ENCODE measurements at regions not wholly inside any gene's neighbourhood (a gene's known extent, or its start where the extent isn't known, plus 50 kb on each side); places are given as distances from the start of the nearest gene placed in this dataset.

DNA sequence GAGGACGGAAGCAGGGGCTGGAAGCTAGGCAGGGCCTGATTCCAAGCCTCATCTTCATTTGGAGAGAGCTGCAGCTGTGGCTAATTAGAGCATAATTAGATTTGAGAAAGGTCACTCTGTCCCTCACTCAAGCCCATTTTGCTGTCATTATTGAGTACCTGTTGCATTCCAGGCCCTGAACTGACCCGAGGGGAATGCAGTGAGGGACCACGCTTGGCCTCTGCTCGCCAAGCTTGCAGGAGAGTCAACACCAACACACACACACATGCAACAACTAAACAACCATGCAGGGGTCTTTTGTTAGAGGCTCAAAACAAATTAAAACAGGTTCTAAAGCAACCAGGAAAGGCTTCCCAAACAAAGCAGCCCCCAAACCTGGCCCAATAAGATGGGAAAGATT lies 52.7 kb upstream of the MAMLD1 start:
- Histone ChIP-seq H3K27ac (ENCODE audit: low read depth in 1 of 2, low read length in 2 of 2) (no peak overlapping the region), H3K9me3 (ENCODE audit: control insufficient read depth in 4 of 4, low read length in 3 of 4) (no peaks in the 10 kb centered on the region), H3K4me3 (ENCODE audit: low read depth in 1 of 3, low read length in 3 of 3) (no peak overlapping the region), H3K27me3 (ENCODE audit: control insufficient read depth in 4 of 4, insufficient read depth in 4 of 4, low read length in 3 of 4) (no peaks in the 10 kb centered on the region), H3K36me3 (ENCODE audit: control insufficient read depth in 4 of 4, insufficient read depth in 3 of 4, low read depth in 1 of 4, low read length in 3 of 4) (no peaks in the 10 kb centered on the region), H3K9ac (ENCODE audit: low read depth in 1 of 2, low read length in 2 of 2) (no peak overlapping the region), H3K4me1 (ENCODE audit: control insufficient read depth in 4 of 4, insufficient read depth in 4 of 4, low read length in 3 of 4) (no peaks in the 10 kb centered on the region)
- 97% methylated on average over 4 of the region's 4 CpGs for WGBS
- DNase-seq (ENCODE audit: low spot score) = no peak
- TF ChIP-seq, protein P1, sequence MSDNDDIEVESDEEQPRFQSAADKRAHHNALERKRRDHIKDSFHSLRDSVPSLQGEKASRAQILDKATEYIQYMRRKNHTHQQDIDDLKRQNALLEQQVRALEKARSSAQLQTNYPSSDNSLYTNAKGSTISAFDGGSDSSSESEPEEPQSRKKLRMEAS (IDR thresholded peaks at IDR 0.05) = no peak
- no peak for TF ChIP-seq GABPA (IDR thresholded peaks at IDR 0.05 in 1 of 2, conservative IDR thresholded peaks at IDR 0.05 in 1 of 2)
- TF ChIP-seq EGR1 (IDR thresholded peaks at IDR 0.05; ENCODE audit: low read depth in 2 of 2) = no peak
- TF ChIP-seq, protein P2, sequence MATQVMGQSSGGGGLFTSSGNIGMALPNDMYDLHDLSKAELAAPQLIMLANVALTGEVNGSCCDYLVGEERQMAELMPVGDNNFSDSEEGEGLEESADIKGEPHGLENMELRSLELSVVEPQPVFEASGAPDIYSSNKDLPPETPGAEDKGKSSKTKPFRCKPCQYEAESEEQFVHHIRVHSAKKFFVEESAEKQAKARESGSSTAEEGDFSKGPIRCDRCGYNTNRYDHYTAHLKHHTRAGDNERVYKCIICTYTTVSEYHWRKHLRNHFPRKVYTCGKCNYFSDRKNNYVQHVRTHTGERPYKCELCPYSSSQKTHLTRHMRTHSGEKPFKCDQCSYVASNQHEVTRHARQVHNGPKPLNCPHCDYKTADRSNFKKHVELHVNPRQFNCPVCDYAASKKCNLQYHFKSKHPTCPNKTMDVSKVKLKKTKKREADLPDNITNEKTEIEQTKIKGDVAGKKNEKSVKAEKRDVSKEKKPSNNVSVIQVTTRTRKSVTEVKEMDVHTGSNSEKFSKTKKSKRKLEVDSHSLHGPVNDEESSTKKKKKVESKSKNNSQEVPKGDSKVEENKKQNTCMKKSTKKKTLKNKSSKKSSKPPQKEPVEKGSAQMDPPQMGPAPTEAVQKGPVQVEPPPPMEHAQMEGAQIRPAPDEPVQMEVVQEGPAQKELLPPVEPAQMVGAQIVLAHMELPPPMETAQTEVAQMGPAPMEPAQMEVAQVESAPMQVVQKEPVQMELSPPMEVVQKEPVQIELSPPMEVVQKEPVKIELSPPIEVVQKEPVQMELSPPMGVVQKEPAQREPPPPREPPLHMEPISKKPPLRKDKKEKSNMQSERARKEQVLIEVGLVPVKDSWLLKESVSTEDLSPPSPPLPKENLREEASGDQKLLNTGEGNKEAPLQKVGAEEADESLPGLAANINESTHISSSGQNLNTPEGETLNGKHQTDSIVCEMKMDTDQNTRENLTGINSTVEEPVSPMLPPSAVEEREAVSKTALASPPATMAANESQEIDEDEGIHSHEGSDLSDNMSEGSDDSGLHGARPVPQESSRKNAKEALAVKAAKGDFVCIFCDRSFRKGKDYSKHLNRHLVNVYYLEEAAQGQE (IDR thresholded peaks at IDR 0.05) = no peak
- no peak for TF ChIP-seq RXRA (IDR thresholded peaks at IDR 0.05)
- TF ChIP-seq NR2F2 (IDR thresholded peaks at IDR 0.05) = no peak
- TF ChIP-seq HNF4A (conservative IDR thresholded peaks at IDR 0.05) = no peak
- TF ChIP-seq TAF1 (conservative IDR thresholded peaks at IDR 0.05) = no peak
- no peak for TF ChIP-seq YY1 (IDR thresholded peaks at IDR 0.05)
- no peak for TF ChIP-seq FOXA1 (IDR thresholded peaks at IDR 0.05)
- TF ChIP-seq, protein P3, sequence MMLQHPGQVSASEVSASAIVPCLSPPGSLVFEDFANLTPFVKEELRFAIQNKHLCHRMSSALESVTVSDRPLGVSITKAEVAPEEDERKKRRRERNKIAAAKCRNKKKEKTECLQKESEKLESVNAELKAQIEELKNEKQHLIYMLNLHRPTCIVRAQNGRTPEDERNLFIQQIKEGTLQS (IDR thresholded peaks at IDR 0.05) = no peak
- no peak for TF ChIP-seq RAD21 (IDR thresholded peaks at IDR 0.05)
- no peak for TF ChIP-seq FOXA2 (IDR thresholded peaks at IDR 0.05)
- no peak for TF ChIP-seq SP1 (IDR thresholded peaks at IDR 0.05)
- TF ChIP-seq JUND (IDR thresholded peaks at IDR 0.05) = no peak
- TF ChIP-seq, protein P4, sequence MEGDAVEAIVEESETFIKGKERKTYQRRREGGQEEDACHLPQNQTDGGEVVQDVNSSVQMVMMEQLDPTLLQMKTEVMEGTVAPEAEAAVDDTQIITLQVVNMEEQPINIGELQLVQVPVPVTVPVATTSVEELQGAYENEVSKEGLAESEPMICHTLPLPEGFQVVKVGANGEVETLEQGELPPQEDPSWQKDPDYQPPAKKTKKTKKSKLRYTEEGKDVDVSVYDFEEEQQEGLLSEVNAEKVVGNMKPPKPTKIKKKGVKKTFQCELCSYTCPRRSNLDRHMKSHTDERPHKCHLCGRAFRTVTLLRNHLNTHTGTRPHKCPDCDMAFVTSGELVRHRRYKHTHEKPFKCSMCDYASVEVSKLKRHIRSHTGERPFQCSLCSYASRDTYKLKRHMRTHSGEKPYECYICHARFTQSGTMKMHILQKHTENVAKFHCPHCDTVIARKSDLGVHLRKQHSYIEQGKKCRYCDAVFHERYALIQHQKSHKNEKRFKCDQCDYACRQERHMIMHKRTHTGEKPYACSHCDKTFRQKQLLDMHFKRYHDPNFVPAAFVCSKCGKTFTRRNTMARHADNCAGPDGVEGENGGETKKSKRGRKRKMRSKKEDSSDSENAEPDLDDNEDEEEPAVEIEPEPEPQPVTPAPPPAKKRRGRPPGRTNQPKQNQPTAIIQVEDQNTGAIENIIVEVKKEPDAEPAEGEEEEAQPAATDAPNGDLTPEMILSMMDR (IDR thresholded peaks at IDR 0.05; ENCODE audit: low read depth, low read length, missing input control) = no peak
- TF ChIP-seq, protein P5, sequence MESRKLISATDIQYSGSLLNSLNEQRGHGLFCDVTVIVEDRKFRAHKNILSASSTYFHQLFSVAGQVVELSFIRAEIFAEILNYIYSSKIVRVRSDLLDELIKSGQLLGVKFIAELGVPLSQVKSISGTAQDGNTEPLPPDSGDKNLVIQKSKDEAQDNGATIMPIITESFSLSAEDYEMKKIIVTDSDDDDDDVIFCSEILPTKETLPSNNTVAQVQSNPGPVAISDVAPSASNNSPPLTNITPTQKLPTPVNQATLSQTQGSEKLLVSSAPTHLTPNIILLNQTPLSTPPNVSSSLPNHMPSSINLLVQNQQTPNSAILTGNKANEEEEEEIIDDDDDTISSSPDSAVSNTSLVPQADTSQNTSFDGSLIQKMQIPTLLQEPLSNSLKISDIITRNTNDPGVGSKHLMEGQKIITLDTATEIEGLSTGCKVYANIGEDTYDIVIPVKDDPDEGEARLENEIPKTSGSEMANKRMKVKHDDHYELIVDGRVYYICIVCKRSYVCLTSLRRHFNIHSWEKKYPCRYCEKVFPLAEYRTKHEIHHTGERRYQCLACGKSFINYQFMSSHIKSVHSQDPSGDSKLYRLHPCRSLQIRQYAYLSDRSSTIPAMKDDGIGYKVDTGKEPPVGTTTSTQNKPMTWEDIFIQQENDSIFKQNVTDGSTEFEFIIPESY (IDR thresholded peaks at IDR 0.05) = no peak
- TF ChIP-seq HNF4G (IDR thresholded peaks at IDR 0.05) = no peak
